GM18520 (cell line): ENCODE measurements at regions not wholly inside any gene's neighbourhood (a gene's known extent, or its start where the extent isn't known, plus 50 kb on each side); places are given as distances from the start of the nearest gene placed in this dataset.
"Not testable (repeated sequence)": the region's sequence is repeated elsewhere in the genome, so short reads cannot be mapped to it uniquely, and the experiment has no call there.

ENCODE experiments used
- ATAC-seq: cut with Tn5 transposase; IDR thresholded peaks from one replicate; pipeline ENCODE4 v1.9.1; 2021; ENCODE audit not compliant: unreplicated experiment

DNA sequence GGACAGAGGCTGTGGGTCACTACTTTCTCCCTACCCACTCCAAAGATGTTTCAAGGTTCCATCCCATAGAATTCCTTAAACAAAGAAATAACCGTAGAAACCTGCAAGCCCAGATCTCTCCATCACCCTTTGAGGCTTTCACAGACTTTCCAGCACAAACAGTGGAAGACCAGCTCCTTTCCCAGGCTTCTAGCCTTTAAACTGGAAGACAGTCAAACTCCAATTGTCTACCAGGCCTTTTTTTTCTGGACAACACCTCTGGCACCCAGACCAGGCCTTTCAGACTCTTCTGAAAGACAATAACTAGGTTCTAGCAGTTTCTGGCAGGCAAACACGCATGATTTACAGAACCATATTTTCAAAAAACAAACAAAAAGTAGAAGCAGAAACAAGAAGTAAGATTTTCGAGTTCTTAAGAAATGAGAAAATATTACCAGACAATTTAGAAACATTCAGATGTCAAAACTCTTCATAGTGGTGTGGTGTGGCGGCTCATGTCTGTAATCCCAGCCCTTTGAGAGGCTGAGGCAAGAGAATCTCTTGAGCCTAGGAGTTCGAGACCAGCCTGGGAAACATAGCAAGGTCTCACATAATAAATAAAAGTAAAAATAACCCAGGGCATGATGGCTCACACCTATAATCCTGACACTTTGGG lies 73.0 kb upstream of the EPCAM start:
- ATAC-seq: no peak

DNA sequence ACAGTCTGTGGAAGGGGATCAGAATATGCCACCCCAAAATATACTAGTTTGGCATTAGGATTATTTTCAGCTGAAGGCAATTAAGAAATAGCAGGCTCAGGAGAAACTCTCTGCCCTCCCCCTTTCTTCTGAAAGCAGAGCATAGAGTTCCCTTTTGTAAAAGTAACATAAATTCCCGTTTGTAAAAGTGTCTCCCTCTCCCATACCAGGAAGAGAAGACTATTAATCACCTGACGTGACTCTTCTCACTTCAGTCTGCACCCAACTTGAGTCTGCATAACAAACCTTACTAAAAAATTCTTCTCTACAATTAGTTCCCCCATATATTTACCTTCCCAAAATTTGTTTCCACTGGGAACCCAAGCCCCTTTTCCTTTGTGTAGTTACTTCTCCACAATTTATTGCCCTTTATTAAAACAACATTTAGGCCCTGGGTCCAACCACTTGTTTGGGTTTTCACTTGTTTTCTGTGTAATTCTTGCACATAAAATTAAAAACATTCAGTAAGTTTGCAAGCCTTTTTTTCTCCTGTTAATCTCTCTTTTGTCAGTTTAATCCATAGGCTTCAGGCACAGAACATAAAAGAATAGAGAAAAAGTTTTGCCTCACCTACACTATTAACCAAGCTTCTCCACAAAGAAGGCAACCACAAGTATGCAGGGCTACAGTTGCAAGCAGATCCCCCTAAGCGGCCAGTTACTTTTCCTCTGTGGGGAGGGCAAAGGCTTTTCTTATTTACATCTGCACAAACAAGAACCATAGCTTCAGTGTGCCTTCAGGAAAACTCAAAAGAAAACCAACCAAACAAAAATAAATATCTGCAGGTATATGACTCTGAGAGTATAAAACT lies 73.8 kb upstream of the EPCAM start:
- ATAC-seq: no peak

DNA sequence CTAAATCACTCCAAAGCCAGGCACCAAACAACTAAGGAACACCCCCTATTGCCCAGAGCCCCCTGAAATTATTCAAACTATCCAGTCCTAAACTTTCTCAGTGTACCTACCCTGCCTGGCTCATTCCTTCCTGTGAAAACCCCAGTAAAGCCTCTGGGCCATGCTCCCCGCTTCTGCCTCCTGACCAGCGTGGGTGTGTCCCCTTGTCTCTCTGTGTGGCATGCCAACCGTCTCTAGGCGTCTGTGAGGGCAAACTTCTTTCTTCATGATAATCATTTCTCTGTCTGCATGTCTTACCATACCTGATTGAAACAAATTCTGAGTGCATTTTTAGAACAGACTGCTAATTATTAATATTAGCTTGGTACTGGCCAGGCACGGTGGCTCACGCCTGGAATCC lies 75.1 kb upstream of the EPCAM start:
- no peak for ATAC-seq

DNA sequence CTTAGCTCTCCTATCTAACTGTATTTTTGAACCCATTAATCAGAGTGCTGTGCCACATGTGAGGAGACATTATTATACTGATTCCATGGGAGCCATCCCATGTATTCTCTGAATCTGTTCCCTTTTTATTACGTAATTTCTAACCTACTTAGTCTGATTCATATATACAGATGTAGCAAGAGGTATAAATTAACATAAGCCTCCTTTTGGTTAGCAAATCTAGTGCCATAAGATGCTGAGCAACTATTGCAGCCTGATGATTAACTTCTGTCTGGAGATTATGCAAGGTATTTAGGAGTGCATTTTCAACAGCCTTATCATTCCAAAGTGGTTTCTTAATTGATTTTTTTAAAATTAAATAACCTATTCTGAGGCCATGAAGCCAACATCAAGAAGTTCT lies 80.2 kb upstream of the EPCAM start:
- no peak for ATAC-seq

DNA sequence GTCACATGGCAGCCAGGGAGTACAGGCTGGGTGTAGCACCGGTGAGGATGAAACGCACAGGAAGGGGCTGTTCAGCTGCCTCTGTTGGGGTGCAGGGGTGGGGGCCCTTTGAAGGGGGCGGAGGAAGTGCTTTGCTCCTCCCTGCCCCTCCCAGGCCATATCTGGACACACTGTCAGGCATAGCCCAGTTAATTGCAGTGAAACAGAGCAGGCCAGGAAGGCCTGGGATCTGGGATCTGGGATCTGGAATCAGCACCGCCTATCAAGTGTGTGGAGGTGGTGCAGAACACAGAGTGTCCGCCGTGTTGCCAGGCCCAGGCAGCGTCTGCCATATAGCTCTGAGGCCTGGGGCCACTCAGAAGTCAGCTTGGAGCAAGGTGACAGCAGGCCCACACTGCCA lies 85.5 kb upstream of the EPCAM start:
- no peak for ATAC-seq

DNA sequence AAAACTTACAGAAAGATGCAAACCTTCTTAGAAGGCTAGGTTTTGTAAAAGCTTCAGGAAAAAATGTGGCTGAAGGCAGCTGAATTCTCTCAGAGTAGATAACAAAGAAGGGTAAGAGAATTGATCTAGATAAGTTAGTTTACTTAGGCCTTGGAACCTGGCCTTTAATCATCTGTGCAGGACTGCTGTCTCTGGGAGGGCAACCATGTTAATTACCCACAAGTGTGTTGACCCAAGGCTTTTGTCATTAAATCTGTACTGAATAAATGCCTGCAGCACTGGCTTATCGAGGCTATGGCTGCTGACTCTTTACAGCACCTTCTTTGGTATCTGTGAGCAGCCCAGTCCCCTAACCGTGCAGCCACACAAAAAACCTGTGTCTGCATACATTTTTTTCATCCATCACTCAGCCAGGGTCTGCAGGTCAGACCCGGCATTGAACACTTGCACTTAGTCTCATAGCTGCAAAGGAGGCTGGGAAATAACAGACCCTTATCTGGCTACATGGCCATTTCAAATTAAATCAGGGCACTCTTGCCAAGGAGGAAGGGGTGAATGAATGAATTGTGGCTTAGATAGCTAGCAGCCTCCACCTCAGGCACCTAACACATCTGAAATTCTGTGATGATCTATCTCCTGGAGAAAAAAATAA lies 86.4 kb upstream of the EPCAM start:
- no peak for ATAC-seq

DNA sequence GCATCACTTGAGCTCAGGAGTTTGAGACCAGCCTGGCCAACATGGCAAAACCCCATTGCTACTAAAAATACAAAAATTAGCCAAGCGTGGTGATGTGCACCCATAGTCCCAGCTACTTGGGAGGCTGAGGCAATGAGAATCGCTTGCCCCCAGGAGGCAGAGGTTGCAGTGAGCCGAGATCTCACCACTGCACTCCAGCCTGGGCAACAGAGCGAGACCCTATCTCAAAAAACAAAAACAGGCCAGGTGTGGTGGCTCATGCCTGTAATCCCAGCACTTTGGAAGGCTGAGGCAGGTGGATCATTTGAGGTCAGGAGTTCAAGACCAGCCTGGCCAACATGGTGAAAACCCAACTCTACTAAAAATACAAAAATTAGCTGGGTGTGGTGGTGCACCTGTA lies 89.6 kb upstream of the EPCAM start:
- not testable (repeated sequence) for ATAC-seq

DNA sequence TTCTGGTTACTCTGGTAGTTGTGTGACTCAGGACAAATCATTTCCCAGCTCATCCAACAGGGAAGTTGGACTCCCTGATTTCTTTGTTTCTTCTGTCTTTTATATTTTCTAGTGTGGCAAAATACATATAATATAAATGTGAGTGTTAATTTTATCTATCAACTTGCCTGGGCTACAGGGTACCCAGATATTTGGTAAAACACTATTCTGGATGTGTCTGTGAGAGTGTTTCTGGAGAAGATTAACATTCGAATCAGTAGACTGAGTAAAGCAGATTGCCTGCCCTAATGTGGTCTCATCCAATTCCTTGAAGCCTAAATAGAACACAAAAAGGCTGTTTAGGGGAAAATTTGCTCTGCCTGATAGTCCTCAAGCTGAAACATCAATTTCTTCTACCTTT lies 91.1 kb upstream of the EPCAM start:
- ATAC-seq: no peak

DNA sequence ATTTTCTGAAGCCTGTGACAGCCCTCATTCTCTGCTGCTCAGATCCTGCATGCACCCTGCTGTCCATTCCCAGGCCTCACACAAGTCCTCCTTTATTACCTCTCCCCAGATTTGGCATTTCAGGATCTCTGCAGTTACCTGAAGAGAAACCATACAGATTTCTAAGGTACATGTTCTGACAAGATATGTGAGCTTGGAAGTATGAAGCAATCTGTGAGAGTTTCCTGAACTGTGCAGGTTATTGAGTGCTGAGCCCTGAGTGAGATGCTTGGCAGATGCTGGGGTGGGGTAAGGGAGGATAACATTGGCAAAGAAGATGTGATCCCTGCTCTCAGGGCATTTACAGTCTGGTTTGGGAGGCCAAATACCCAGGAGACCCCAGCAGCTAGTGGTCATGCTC lies 91.9 kb upstream of the EPCAM start:
- no peak for ATAC-seq

DNA sequence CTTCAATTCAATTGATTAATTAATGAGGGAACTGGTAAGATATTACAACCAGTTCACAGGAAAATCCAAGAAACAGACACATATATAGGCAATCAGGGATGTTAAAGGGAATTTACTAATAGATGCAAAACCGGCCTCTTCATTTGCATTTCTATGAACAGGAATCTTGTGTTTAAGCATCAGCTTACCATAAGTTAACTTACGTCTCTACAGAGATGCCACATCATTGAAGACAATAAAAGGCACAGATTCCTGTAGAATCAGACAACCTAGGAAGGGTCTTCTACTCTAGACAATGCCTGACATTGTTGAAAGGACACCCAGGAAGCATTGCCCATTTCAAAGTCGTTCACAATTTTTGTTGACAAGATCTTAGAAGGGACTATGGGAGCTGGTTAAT lies 93.0 kb upstream of the EPCAM start:
- no peak for ATAC-seq

DNA sequence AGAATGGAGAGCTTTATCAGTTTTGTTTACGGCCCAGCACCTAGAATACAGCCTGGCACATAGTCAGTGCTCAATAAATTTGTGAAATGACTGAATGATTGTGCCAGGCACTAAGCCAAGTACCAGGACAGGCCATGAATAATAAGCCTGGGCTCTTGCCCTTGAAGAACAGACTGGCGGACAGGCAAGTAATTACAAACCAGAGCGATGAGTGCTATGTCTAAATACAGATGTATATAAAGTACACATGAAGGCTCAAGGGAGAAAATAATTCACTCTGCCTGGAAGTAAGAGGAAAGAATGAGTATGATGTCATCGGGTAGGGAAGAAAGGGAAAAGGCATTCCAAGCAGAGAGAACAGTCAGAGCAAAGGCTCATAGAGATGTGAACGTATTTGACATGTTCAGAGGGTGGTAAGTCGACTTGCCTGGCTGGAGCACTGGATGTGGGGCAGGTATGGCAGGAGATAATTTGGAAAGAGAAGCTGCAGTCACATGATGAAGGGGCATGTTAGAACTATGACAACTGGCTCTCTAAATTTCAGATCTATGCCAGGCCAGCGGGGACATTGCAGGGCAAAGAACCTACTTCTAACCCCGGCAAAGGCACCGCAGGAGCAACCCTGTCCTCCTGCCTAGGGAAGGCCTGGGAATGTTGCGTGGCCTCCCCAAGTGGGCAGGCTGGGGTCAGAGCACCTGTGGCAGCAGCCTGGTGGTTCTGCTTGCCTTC lies 94.9 kb upstream of the EPCAM start:
- ATAC-seq: no peak

DNA sequence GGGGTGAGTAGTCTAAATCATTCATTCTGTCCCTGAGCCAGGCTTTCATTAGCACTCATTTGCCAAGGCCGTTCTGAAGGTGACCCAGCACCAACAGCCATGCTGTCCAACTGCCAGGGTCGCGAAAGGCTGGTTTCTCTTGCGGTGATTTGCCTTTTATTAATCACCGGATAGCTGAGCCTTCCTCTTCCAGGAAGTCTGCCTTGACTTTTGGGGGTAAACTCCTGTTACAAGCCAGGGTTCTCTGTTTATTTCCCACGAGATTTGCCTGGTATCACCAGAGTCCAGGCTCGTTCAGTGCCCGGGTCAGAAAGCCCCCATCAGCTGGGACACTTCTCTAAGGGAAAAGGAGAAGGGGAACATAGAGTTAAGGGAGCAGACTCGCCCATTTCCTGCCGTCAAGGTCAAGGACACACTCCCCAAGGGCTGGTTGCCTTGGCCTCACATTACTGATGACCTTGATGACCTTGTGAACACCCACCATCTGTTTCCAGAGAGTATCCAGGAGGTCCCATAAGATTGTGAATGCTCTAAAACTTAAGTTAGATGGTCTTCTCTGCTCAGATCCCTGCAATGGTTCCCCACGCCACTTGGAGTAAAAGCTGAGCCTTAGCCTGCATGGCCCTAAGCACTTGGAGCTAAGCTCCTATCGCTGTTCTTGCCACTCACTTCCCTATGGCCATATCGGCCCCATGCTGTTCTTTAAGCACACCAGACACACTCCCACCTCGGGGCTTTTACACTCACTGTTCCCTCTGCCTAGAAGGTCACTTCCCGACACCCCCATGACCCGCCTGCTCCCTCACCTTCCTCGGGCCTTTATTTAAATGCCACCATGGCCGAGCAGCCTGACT lies 96.0 kb upstream of the EPCAM start:
- ATAC-seq: no peak

DNA sequence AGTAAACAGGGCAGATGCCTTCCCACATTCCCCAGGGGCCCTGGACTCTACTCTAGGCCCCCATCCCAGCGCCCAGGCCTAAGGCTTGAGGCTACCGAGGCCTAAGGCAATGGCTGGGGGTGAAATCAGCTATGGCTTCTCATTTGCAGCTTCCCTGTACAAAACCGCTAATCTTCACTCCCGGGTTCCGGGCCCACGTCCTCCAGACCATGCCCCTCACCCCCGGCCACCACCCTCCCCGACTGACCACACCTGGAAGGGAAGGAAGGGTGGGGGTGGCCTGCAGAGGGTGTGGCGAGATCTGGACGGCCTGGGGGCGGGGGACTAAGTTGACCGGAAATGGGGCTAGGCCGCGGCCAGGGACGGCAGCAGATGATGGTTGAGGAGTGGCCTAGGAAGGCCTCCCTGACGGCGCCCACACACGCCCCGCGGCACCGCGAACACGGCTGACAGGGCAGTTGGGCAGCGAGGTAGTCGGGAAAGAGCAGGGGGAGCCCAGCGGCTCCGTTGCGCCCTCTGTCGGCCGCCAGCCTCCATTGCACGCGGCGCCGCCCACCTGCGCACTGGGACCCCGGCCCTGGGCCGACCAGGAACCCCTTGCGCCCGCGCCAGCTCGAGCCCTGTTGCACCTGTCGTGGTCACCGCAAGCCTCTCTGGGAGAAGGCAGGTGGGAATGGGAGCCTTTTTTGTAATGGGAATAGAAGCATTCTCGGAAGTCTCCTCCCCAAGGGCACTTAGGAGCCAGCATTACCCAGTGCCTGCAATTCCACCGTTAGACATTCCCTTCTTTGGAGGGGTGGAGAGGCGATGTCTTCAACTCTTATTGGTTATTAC lies 95.9 kb upstream of the CALM2 start:
- no peak for ATAC-seq

DNA sequence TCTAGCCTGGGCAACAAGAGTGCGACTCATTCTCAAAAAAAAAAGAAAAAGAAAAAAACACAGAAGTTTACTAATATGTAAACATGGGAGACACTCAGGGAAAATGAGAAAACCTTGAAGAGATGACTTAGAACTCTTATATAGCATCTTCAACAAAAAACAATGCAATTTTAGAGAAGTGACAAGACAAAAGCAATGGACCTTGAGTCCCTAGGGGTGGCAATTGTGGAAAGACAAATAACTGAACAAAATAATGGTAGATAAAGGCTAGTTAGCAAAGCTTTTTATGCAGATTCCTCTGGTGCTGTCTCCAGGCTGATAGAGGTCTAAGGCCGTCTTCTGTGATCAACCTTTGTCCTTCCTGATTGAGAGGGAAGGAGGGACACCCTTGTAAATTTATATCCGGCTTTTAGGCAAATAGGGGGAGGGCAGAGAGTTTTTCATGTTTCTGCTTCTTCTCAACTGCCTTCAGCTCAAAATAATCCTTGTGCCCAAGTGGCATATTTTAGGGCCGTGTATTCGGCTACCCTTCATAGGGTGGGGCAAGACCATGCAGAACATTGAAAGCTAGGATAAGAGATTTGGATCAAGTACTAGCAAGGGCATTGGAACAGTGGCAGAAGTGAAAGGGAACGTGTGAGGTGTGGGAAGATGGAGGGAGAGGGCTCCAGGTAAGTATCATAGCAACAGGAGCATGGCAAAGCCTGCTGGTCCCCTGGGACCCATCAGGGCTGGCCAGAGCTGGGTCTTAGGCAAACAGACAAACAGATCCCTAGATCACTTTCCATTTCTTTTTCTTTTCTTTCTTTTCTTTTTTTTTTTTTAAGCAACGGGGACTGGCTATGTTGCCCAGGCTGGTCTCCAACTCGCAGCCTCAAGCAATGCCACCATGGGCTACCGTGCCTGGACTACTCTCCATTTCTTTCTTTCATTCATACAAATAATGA lies 95.0 kb upstream of the CALM2 start:
- no peak for ATAC-seq

DNA sequence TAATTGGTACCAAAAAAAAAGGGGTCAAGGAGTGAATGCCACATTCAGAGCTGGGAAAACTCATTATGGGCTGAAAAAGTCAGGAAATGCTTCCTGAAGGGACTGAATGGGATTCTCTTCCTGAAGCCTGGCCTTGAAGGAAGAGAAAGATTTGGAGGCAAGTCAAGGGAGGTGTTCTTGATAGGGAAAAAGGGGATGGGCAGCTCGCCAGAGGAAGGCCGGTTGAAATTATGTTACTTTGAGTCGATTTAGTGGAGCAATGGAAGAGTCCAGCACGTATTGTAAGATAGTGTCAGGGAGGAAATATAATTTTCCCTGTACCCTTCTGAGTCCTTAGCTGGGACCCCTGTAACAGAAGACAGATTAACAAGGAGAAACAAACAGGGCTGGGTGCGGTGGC lies 94.1 kb upstream of the CALM2 start:
- ATAC-seq: no peak

DNA sequence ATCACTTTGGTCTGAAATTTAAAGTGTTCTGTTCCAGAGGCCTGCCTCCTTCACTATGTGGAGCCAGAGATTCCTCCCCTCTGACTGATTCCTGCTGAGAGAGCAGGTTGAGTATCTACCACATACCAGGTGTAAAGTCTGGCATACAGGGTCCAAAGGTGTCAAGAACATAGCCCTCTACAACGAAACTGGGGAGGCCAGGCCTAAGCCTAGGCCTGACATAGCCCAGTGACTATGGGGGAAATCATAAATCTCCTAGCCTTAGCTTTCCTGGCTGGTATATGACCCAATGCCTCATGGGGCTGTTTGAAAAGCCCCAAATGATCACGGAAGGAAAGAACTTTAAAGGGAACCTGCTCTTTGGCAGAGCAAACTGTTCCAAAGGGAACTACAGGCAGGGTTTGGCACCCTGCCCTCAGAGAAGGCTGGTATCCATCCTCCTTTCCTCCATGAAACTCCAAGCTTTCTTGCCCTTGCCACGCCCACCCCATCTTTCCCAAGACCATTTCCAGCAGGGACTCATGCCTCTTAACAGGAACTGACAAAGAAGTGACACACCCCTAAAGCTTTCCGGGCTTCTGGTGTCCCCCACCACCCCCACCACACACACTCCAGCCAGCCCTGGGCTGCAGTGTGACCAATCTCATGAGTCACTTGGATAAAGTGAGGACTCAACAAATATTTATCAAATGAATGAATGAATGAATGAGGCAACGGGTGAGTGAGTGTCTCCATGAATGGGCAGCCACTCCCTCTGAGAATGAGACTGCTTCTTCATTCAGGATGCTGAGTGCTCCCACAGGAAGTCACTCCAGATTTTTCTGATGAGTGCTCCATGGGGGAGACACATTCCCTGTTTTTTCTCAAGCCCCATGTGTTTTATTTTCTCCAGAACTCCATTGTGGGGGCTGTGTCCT lies 93.3 kb upstream of the CALM2 start:
- no peak for ATAC-seq

DNA sequence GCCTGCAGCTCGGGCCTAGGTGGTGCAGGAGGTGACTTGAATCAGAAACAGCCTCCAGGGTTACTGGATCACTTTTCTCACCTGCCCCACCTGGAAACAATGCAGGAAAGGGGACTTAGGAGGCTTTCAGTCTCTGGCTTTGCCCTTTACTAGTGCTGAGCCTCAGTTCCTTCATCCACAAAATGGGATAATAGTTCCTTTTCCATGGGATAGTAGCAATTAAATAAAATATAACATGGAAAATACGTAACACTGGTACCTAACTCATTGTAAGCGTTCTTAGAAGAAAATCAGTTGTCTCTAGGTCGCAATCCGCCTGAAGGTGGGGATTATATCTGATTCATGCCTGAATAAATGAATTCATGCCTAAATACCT lies 91.4 kb upstream of the CALM2 start:
- ATAC-seq: no peak
